Common myeloid progenitor, CD34-positive (primary cell): ENCODE measurements at regions not wholly inside any gene's neighbourhood (a gene's known extent, or its start where the extent isn't known, plus 50 kb on each side); places are given as distances from the start of the nearest gene placed in this dataset.

Experiments
- CTCF ChIA-PET: fragments of 350-600 bp; sonication (Branson Sonifier 250); formaldehyde crosslinking; loops from one replicate; lab custom pipeline; 2021; ENCODE audit warnings: antibody characterized with exemption; lab: Charles Lee
- POLR2A ChIA-PET: fragments of 350-600 bp; sonication (Branson Sonifier 250); formaldehyde crosslinking; loops from one replicate; lab custom pipeline; 2021; ENCODE audit warnings: antibody characterized with exemption; lab: Charles Lee
- DNase-seq, 3 donors: peaks; one replicate each; pipeline versions ENCODE4 v3.0.0 to v3.0.0-alpha.2; 2013
- H3K27ac ChIP-seq, 2 experiments: 1 replicate in 1 of 2; 2 replicates in 1 of 2; pipeline ENCODE4 v1.7.0; 2013; ENCODE audit warnings: inconsistent platforms in 2 of 2, low read length in 2 of 2, mild to moderate bottlenecking in 2 of 2, low read depth in 1 of 2, moderate library complexity in 1 of 2; ENCODE audit not compliant: severe bottlenecking in 2 of 2, insufficient read depth in 1 of 2, poor library complexity in 1 of 2
- H3K27me3 ChIP-seq, 5 experiments: replicated peaks in 2 of 5; 1 replicate in 3 of 5; 2 replicates in 2 of 5; pipeline versions ENCODE4 v1.6.1 to v1.7.0; 2013; ENCODE audit warnings: low read length in 4 of 5, mild to moderate bottlenecking in 2 of 5, moderate library complexity in 2 of 5, inconsistent platforms in 1 of 5; ENCODE audit not compliant: insufficient read depth in 5 of 5, control insufficient read depth in 4 of 5
- H3K36me3 ChIP-seq, 4 experiments: 1 replicate in 2 of 4; 2 replicates in 2 of 4; pipeline versions ENCODE4 v1.6.1 to v1.7.0; 2013; ENCODE audit warnings: low read length in 3 of 4, control low read depth in 1 of 4, mild to moderate bottlenecking in 1 of 4; ENCODE audit not compliant: control insufficient read depth in 4 of 4, insufficient read depth in 4 of 4
- H3K4me1 ChIP-seq, 4 experiments: 1 replicate in 3 of 4; 2 replicates in 1 of 4; pipeline versions ENCODE4 v1.6.1 to v1.7.1; 2013; ENCODE audit warnings: low read length in 3 of 4, mild to moderate bottlenecking in 3 of 4, control low read depth in 1 of 4, inconsistent platforms in 1 of 4, moderate library complexity in 1 of 4; ENCODE audit not compliant: control insufficient read depth in 4 of 4, insufficient read depth in 4 of 4; ENCODE audit errors: control extremely low read depth in 1 of 4
- H3K4me3 ChIP-seq, 7 experiments: 1 replicate in 4 of 7; 2 replicates in 3 of 7; pipeline versions ENCODE4 v1.5.1 to v1.7.0; 2013; ENCODE audit warnings: mild to moderate bottlenecking in 7 of 7, low read length in 6 of 7, moderate library complexity in 6 of 7, inconsistent platforms in 2 of 7, low read depth in 2 of 7, control low read depth in 1 of 7; ENCODE audit not compliant: insufficient read depth in 4 of 7, control insufficient read depth in 1 of 7; ENCODE audit errors: extremely low read depth in 1 of 7
- H3K9me3 ChIP-seq, 5 experiments: 1 replicate in 4 of 5; 2 replicates in 1 of 5; pipeline versions ENCODE4 v1.6.1 to v1.7.1; 2013; ENCODE audit warnings: low read length in 4 of 5, mild to moderate bottlenecking in 2 of 5, inconsistent platforms in 1 of 5, low read depth in 1 of 5, moderate library complexity in 1 of 5; ENCODE audit not compliant: control insufficient read depth in 4 of 5, insufficient read depth in 2 of 5; ENCODE audit errors: control extremely low read depth in 1 of 5
- WGBS: methylation state at CpG from one replicate; pipeline ENCODE4 v1.1.5; 2013; ENCODE audit not compliant: insufficient coverage; 5-methylcytosine and 5-hydroxymethylcytosine counted together

DNA sequence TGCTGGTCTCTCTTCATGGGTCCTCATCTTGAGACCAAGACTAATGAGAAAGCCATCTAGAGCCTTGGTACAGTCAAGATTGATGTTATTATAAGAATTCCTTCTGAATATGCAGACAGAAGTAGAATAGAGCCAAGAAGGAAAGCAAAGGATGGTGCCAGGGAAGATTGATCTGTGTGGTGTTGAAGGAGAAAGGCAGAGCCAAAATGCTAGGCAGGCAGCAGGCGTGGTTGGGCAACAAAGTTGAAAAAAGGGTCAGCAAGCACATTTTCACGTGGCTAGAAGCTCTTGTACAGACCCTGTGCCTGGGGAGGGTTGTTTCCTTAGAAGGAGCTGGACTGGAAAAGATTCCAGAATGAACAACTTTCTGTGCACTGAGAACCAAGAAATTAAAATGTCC is 319.7 kb upstream of the ARGLU1 start:
- DNase-seq = no peak
- ChIA-PET POLR2A (no interaction called here), CTCF (no interaction called here)
- H3K27me3 ChIP-seq = no peaks in the 10 kb centered on the region
- H3K4me1 ChIP-seq = peaks cover 0 to 3% (median 0%) of the 10 kb centered on the region in 4 experiments
- peaks cover 0 to 8% (median 0%) of the 10 kb centered on the region in 5 experiments for H3K9me3 ChIP-seq
- WGBS = 92% methylated on average over 1 of the region's 2 CpGs
- H3K27ac ChIP-seq = no peak overlapping the region
- H3K36me3 ChIP-seq = no peaks in the 10 kb centered on the region
- H3K4me3 ChIP-seq = no peak overlapping the region

DNA sequence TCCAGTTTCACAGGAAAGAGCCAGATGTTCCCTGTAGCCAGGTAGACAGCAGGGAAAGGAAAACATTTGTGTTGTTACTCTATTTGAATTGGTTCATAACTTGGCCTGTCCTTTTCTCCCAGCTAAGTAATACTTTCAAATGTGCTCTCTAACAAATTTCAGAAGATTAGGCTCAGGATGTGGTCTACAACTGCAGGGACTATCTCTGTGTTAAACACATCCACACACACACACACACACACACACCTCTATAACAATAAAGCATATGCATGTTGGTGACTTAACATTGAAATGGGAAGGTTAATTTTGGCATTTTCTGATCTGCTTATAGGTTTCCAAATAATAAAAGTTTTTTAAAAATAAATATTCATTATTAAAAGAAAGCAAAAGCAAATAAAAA is 316.0 kb upstream of the ARGLU1 start:
- Histone ChIP-seq H3K27me3 (no peaks in the 10 kb centered on the region), H3K9me3 (peaks cover 0 to 6% (median under 1%) of the 10 kb centered on the region in 5 experiments), H3K36me3 (no peaks in the 10 kb centered on the region), H3K4me1 (peaks cover 0 to 6% (median 2%) of the 10 kb centered on the region in 4 experiments), H3K4me3 (no peak overlapping the region), H3K27ac (no peak overlapping the region)
- ChIA-PET CTCF (no interaction called here), POLR2A (no interaction called here)
- peak in 2 of 3 donors; percentile 69 to 79 for DNase-seq

DNA sequence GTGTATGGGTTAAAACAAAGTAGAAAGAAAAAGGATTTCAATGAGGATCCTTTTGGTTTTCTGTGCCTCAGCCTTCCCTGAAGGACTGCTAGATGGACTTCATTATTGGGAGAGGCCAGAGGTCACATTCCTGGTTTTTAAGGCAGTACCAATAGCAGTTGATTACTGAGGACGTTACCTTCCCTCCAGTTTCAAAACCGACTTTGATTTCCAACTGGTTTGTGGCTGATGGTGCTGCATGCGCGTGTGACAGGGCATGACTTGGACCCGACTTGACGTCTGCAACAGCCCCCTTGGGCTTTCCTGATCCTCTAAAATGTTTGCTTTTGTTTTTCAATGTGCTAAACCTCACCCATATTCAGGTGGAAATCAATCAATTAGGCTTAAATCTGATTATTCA is 314.3 kb upstream of the ARGLU1 start:
- Histone ChIP-seq H3K27me3 (no peaks in the 10 kb centered on the region), H3K4me1 (peaks cover 0 to 6% (median 2%) of the 10 kb centered on the region in 4 experiments), H3K4me3 (no peak overlapping the region), H3K27ac (no peak overlapping the region), H3K9me3 (peaks cover 0 to 3% (median 0%) of the 10 kb centered on the region in 5 experiments), H3K36me3 (no peaks in the 10 kb centered on the region)
- DNase-seq = no peak
- ChIA-PET POLR2A (no interaction called here), CTCF (no interaction called here)
- WGBS = 93% methylated on average over 6 of the region's 6 CpGs

DNA sequence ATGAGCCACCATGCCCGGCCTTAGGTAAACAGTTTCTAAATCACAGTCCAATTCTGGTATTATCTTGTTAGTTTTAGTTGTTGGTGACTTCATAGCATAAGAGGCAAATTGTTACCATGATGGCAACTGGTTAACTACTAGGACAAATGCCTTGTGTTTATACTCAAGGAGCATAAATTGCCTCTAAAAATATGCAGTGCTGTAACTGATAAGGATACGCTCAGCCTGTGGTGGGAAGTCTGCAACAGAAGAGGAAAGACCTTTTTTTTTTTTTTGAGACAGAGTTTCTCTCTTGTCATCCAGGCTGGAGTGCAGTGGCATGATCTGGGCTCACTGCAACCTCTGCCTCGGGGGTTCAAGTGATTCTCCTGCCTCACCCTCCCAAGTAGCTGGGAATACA is 311.9 kb upstream of the ARGLU1 start:
- H3K4me1 ChIP-seq = peaks cover under 1 to 19% (median 8%) of the 10 kb centered on the region in 4 experiments
- ChIA-PET CTCF (no interaction called here), POLR2A (interaction anchor here (0.6 kb wide), 1 partner anchor 133 kb away, joined by 4 read pairs; no protein-coding TSS in a partner anchor)
- peaks cover 0 to 3% (median 0%) of the 10 kb centered on the region in 5 experiments for H3K9me3 ChIP-seq
- DNase-seq = peak in 2 of 3 donors; percentile 65 to 80
- 100% methylated on average over 1 of the region's 3 CpGs for WGBS
- no peak overlapping the region for H3K27ac ChIP-seq
- H3K36me3 ChIP-seq = no peaks in the 10 kb centered on the region
- H3K27me3 ChIP-seq = no peaks in the 10 kb centered on the region
- H3K4me3 ChIP-seq = no peak overlapping the region

DNA sequence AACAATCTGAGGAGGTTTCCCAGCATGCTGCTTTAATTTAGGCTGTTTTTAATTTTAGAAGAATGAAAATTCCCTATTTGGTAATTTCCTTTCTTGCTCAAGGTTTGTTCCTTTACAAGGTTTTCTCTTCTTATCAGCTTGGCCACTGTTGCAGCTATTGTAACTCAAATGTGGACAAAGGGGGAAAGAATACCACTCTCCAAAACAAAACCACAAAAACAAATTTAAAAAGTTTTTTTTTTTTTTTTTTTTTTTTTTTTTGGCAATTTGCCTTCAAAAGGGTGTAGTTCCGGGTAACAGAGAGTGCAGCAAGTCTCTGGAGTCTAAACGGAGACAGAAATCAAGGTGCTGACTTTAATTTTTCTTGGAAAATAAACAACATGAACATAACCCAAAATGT is 306.4 kb upstream of the ARGLU1 start:
- peak in 2 of 3 donors; percentile 80 to 84 for DNase-seq
- CTCF ChIA-PET = interaction anchor here (1.2 to 1.8 kb wide), 2 partner anchors 20 to 40 kb away, joined by 4 read pairs; no protein-coding TSS in a partner anchor
- H3K4me3 ChIP-seq = peak overlapping the region in 1 of 7 experiments; percentile 6

DNA sequence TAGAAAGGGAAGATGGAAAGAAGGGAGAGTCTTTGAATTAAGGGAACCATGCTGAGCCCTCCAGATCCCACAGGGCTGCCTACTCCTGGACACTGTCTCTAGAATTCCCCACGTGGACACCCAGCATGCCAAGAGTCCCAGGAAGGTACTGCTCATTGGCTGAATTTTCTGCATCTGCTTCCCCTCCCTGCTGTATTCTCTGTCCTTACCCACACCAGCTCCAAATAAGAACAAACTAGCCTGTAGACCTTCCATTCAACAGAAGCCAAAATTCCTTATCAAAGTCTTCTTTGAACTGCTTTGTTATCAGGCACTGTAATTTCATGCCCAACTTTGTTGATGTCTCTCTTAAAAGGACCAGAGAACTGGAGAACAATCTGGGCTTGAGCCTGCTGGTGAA is 305.9 kb upstream of the ARGLU1 start:
- DNase-seq = no peak
- Histone ChIP-seq H3K36me3 (no peaks in the 10 kb centered on the region), H3K4me3 (peak overlapping the region in 1 of 7 experiments; percentile 6), H3K27ac (no peak overlapping the region), H3K4me1 (peaks cover 11 to 31% (median 19%) of the 10 kb centered on the region in 4 experiments), H3K27me3 (no peaks in the 10 kb centered on the region), H3K9me3 (peaks cover 0 to 1% (median 0%) of the 10 kb centered on the region in 5 experiments)
- CTCF ChIA-PET = interaction anchor here (1.2 to 1.8 kb wide), 2 partner anchors 21 to 41 kb away, joined by 4 read pairs; no protein-coding TSS in a partner anchor
- POLR2A ChIA-PET = no interaction called here
- WGBS = 83% methylated on average over 1 of the region's 1 CpG

More for the DNA sequence above, 306.4 kb upstream of the ARGLU1 start:
- Histone ChIP-seq H3K27ac (no peak overlapping the region), H3K36me3 (no peaks in the 10 kb centered on the region), H3K27me3 (no peaks in the 10 kb centered on the region), H3K9me3 (peaks cover 0 to 3% (median 0%) of the 10 kb centered on the region in 5 experiments), H3K4me1 (peaks cover 11 to 31% (median 19%) of the 10 kb centered on the region in 4 experiments)
- no CpG with 5 or more reads among the region's 2 CpGs for WGBS
- POLR2A ChIA-PET = no interaction called here

DNA sequence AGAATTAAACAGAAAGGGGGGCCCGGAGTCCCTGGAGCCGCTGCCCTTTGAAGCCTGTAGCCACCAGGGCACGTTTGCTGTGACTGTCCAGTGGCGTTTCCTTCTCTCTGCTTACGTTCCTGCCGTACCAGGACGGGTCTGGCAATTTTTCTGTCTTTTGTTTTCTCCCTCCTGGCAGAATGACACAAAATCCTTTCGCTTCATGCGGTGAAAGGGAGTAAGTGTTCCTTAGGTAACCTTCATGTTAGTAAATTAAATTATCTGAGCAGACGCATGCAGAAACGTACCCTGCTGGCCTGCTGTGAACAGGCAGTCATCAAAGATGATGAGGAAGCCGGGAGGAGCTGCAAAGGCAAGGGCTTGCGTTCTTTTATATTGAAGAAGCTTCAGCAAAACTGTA is 299.3 kb upstream of the ARGLU1 start:
- POLR2A ChIA-PET = interaction anchor here (0.9 kb wide), 1 partner anchor 51 kb away, joined by 3 read pairs; no protein-coding TSS in a partner anchor
- WGBS = 3% methylated on average over 8 of the region's 13 CpGs

More for the DNA sequence above, 299.3 kb upstream of the ARGLU1 start:
- Histone ChIP-seq H3K4me1 (peaks cover 6 to 35% (median 27%) of the 10 kb centered on the region in 4 experiments), H3K9me3 (no peaks in the 10 kb centered on the region), H3K4me3 (peak overlapping the region in 5 of 7 experiments; percentile 19 to 75 (median 51)), H3K36me3 (no peaks in the 10 kb centered on the region), H3K27me3 (no peaks in the 10 kb centered on the region), H3K27ac (peak overlapping the region; percentile 53 to 76)
- peak; percentile 63 to 87 (median 75) for DNase-seq
- CTCF ChIA-PET = interaction anchor here (0.6 to 1.2 kb wide), 6 partner anchors 9 to 74 kb away, joined by 3 to 4 read pairs (median 4); no protein-coding TSS in a partner anchor
